ENCODE measurements at regions not wholly inside any gene's neighbourhood (a gene's known extent, or its start where the extent isn't known, plus 50 kb on each side); places are given as distances from the start of the nearest gene placed in this dataset.

DNA sequence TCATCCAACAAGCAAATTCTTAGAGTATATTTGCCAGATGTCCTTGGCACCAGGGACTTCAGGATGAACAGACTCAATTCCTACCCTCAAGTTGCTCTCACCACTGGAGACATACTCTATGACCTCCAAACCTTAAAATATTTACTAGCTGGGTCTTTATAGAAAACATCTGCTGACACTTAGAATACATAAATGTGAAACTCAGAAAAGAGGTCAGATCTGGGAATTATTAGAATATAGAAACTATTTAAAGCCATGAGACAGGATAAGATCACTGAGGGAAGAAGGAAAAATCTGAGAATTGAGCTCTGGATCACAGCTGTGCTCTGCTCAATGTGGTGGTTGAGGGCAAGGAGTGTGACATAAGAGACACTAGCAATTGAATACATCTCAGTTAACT lies 695.4 kb upstream of the UBE2E2 start:
- in situ Hi-C loops (cut with HindIII; ENCODE audit: extremely low pct_ligation_motif_present, low pct_unique_long_range_greater_than_20kb) (no loop called here), intact Hi-C loops (cut with micrococcal nuclease; ENCODE audit: unreplicated experiment) (no loop called here)
- Histone ChIP-seq H3K4me1 (ENCODE audit: insufficient read depth, low read length) (no peaks in the 10 kb centered on the region), H3K36me3 (replicated peaks in 1 of 2; ENCODE audit: control insufficient read depth in 1 of 2, insufficient read depth in 2 of 2, low read length in 2 of 2) (no peaks in the 10 kb centered on the region), H3K27me3 (ENCODE audit: control insufficient read depth in 1 of 2, insufficient read depth in 2 of 2, low read length in 2 of 2) (no peaks in the 10 kb centered on the region), H3K9me3 (ENCODE audit: low read length) (peaks cover 38% of the 10 kb centered on the region), H3K9ac (ENCODE audit: insufficient read depth, low read depth, low read length) (no peak overlapping the region), H2AFZ (ENCODE audit: low read length) (no peak overlapping the region), H3K4me3 (replicated peaks in 1 of 3; ENCODE audit: insufficient read depth in 1 of 3, low read depth in 2 of 3, low read length in 3 of 3) (no peak overlapping the region), H3K4me2 (ENCODE audit: low read depth, low read length) (no peak overlapping the region), H3K27ac (ENCODE audit: extremely low read length, insufficient read depth, low read length) (no peak overlapping the region), H4K20me1 (ENCODE audit: insufficient read depth, low read length) (no peaks in the 10 kb centered on the region), H3K79me2 (ENCODE audit: insufficient read depth, low read length) (no peaks in the 10 kb centered on the region)
- TF ChIP-seq REL (CRISPR knock-in tag; conservative IDR thresholded peaks at IDR 0.05) (no peak), ZBTB21 (CRISPR knock-in tag; IDR thresholded peaks at IDR 0.05) (no peak)
- TF ChIP-seq, protein P1, sequence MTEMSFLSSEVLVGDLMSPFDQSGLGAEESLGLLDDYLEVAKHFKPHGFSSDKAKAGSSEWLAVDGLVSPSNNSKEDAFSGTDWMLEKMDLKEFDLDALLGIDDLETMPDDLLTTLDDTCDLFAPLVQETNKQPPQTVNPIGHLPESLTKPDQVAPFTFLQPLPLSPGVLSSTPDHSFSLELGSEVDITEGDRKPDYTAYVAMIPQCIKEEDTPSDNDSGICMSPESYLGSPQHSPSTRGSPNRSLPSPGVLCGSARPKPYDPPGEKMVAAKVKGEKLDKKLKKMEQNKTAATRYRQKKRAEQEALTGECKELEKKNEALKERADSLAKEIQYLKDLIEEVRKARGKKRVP (CRISPR knock-in tag; IDR thresholded peaks at IDR 0.05), result no peak
- no peak for ATAC-seq
- no peak for DNase-seq (ENCODE audit: low spot score)
- POLR2A ChIA-PET, result no interaction called here
- no peak for FAIRE-seq
- BruUV-seq (replicated peaks), result no TSS peak
- CTCF ChIA-PET (ENCODE audit: low intra/inter-chr PET ratio, low total read pairs), result no interaction called here

DNA sequence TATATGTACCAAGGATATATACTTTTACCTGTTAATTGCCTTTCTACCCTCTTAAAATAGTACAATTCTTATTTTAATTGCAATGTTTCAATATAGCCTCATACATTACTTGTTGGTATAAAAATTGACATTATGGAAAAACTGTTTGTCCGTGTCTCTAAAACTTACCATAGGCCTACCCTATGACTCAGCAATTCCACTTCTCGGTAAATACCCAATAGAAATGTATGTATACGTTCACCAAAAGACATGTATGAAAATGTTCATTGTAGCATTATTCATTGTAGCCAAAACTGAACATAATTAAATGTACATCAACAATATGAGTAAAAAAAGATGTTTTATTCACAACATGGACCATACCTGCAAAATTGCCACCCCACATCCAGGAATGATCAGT lies 679.2 kb upstream of the UBE2E2 start:
- intact Hi-C loops (cut with micrococcal nuclease; ENCODE audit: unreplicated experiment) (no loop called here), in situ Hi-C loops (cut with HindIII; ENCODE audit: extremely low pct_ligation_motif_present, low pct_unique_long_range_greater_than_20kb) (no loop called here)
- ATAC-seq (no peak), FAIRE-seq (no peak), DNase-seq (ENCODE audit: low spot score) (no peak)
- Histone ChIP-seq H3K27ac (ENCODE audit: extremely low read length, insufficient read depth, low read length) (no peak overlapping the region), H3K4me2 (ENCODE audit: low read depth, low read length) (no peak overlapping the region), H2AFZ (ENCODE audit: low read length) (no peak overlapping the region), H3K9me3 (ENCODE audit: low read length) (peaks cover 15% of the 10 kb centered on the region), H4K20me1 (ENCODE audit: insufficient read depth, low read length) (no peaks in the 10 kb centered on the region), H3K4me1 (ENCODE audit: insufficient read depth, low read length) (no peaks in the 10 kb centered on the region), H3K4me3 (replicated peaks in 1 of 3; ENCODE audit: insufficient read depth in 1 of 3, low read depth in 2 of 3, low read length in 3 of 3) (no peak overlapping the region), H3K9ac (ENCODE audit: insufficient read depth, low read depth, low read length) (no peak overlapping the region), H3K27me3 (ENCODE audit: control insufficient read depth in 1 of 2, insufficient read depth in 2 of 2, low read length in 2 of 2) (no peaks in the 10 kb centered on the region), H3K36me3 (replicated peaks in 1 of 2; ENCODE audit: control insufficient read depth in 1 of 2, insufficient read depth in 2 of 2, low read length in 2 of 2) (no peaks in the 10 kb centered on the region), H3K79me2 (ENCODE audit: insufficient read depth, low read length) (no peaks in the 10 kb centered on the region)
- no TSS peak for BruUV-seq (replicated peaks)
- WGBS (ENCODE audit: low lambda C conversion rate), result 19% methylated on average over 3 of the region's 3 CpGs
- CTCF ChIA-PET (ENCODE audit: low intra/inter-chr PET ratio, low total read pairs), result no interaction called here
- POLR2A ChIA-PET, result no interaction called here
- no peak for TF ChIP-seq ZNF747 (CRISPR knock-in tag; IDR thresholded peaks at IDR 0.05; ENCODE audit: borderline replicate concordance)
- peak; percentile 71 for TF ChIP-seq NFE2L2 (IDR thresholded peaks at IDR 0.05; ENCODE audit: low read length)
- TF ChIP-seq GATAD2A (CRISPR knock-in tag; IDR thresholded peaks at IDR 0.05), result no peak

All from HepG2 (cell line).